ENCODE measurements at regions not wholly inside any gene's neighbourhood (a gene's known extent, or its start where the extent isn't known, plus 50 kb on each side); places are given as distances from the start of the nearest gene placed in this dataset.

DNA sequence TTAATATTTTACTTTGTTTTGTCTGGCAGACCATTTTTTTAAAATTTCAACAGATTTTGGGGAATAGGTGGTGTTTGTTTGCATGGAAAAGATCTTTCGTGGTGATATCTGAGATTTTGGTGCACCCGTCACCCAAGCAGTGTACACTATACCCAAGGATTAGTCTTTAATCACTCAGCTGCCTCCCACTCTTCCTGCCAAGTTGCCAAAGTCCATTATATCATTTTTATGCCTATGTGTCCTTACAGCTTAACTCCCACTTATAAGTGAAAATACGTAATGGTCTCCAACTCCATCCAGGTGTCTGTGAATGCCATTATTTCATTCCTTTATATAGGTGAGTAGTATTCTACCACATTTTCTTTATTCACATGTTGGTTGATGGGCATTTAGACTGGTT lies 281.7 kb upstream of the GK2 start:
- TF ChIP-seq CTCF (IDR thresholded peaks at IDR 0.05; ENCODE audit: insufficient read depth, missing control alignments): no peak
- no peak for FAIRE-seq
- DNase-seq (ENCODE audit: insufficient read length, low spot score): no peak

GRCh38 chr4:79688691-79689090 lies 280.7 kb upstream of the GK2 start:
- FAIRE-seq (no peak), DNase-seq (ENCODE audit: insufficient read length, low spot score) (no peak)
- no peak for TF ChIP-seq CTCF (IDR thresholded peaks at IDR 0.05; ENCODE audit: insufficient read depth, missing control alignments)

GRCh38 chr4:79687006-79687405 lies 279.0 kb upstream of the GK2 start:
- DNase-seq (ENCODE audit: insufficient read length, low spot score) (no peak), FAIRE-seq (no peak)
- TF ChIP-seq CTCF (IDR thresholded peaks at IDR 0.05; ENCODE audit: insufficient read depth, missing control alignments): no peak

GRCh38 chr4:79685542-79685941 lies 277.5 kb upstream of the GK2 start:
- FAIRE-seq: no peak
- no peak for TF ChIP-seq CTCF (IDR thresholded peaks at IDR 0.05; ENCODE audit: insufficient read depth, missing control alignments)
- no peak for DNase-seq (ENCODE audit: insufficient read length, low spot score)

GRCh38 chr4:79684516-79684915 lies 276.5 kb upstream of the GK2 start:
- DNase-seq (ENCODE audit: insufficient read length, low spot score): no peak
- TF ChIP-seq CTCF (IDR thresholded peaks at IDR 0.05; ENCODE audit: insufficient read depth, missing control alignments): no peak
- FAIRE-seq: no peak

GRCh38 chr4:79682801-79683530 lies 274.9 kb upstream of the GK2 start:
- TF ChIP-seq CTCF (IDR thresholded peaks at IDR 0.05; ENCODE audit: insufficient read depth, missing control alignments): no peak
- FAIRE-seq (no peak), DNase-seq (ENCODE audit: insufficient read length, low spot score) (no peak)

DNA sequence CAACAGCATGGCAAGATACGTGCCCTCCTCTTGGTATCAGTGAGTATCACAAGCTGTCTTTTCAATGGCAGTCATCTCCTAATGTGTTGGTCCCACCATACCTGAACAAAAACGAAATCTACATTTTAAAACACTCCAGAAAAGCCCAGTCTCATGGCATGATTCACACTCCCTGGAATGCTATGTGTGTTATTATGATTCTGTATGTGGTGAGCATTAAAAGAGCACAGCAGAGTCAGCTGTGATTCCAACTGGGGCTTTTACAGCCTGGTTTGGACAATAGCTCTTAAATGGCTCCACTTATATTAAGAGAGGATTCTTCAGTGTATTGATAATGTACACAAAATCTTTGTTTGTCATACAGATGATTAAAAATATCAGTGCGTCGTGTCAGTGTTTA lies 274.1 kb upstream of the GK2 start:
- TF ChIP-seq CTCF (IDR thresholded peaks at IDR 0.05; ENCODE audit: insufficient read depth, missing control alignments): no peak
- FAIRE-seq (no peak), DNase-seq (ENCODE audit: insufficient read length, low spot score) (no peak)
